ENCODE measurements at regions not wholly inside any gene's neighbourhood (a gene's known extent, or its start where the extent isn't known, plus 50 kb on each side); places are given as distances from the start of the nearest gene placed in this dataset.

- DNase-seq (ENCODE audit: low spot score) (no peak), ATAC-seq (ENCODE audit: low read depth) (no peak)
- Histone ChIP-seq H3K4me3 (ENCODE audit: severe bottlenecking) (no peak overlapping the region), H3K36me3 (ENCODE audit: low read depth) (no peaks in the 10 kb centered on the region), H3K27me3 (ENCODE audit: insufficient read depth, poor library complexity, severe bottlenecking) (no peaks in the 10 kb centered on the region), H3K9me3 (ENCODE audit: severe bottlenecking) (no peaks in the 10 kb centered on the region), H3K4me1 (ENCODE audit: insufficient read depth, poor library complexity, severe bottlenecking) (no peaks in the 10 kb centered on the region), H3K27ac (ENCODE audit: poor library complexity, severe bottlenecking) (no peak overlapping the region)
- no peak for TF ChIP-seq CTCF (IDR thresholded peaks at IDR 0.05; ENCODE audit: poor library complexity, severe bottlenecking)
Observed at GRCh38 chrY:21256820-21257219, 254.3 kb upstream of the RBMY1B start.

DNA sequence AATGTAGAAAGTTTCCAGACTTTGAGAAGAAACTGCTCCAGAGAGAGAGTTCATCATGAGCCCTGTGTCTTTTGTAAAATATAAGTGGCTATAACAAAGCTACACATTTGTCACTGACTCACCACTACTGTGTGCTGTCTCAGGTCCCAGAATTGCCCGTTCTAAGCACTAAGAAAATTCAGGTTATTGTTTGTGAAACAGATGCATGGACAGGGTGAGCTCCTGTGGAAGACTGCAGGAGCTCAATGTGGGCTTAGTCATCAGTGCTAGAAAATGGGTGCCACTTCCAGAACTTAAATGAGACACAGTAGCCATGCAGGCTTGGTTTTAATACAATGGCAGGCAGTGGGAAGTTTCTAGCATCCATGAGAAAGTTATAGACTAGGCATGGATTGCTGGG is 251.4 kb upstream of the RBMY1B start:
- Histone ChIP-seq H3K4me3 (ENCODE audit: severe bottlenecking) (no peak overlapping the region), H3K27ac (ENCODE audit: poor library complexity, severe bottlenecking) (no peak overlapping the region), H3K9me3 (ENCODE audit: severe bottlenecking) (no peaks in the 10 kb centered on the region), H3K4me1 (ENCODE audit: insufficient read depth, poor library complexity, severe bottlenecking) (no peaks in the 10 kb centered on the region), H3K36me3 (ENCODE audit: low read depth) (no peaks in the 10 kb centered on the region), H3K27me3 (ENCODE audit: insufficient read depth, poor library complexity, severe bottlenecking) (no peaks in the 10 kb centered on the region)
- DNase-seq (ENCODE audit: low spot score) (no peak), ATAC-seq (ENCODE audit: low read depth) (no peak)
- TF ChIP-seq CTCF (IDR thresholded peaks at IDR 0.05; ENCODE audit: poor library complexity, severe bottlenecking): no peak

- H3K4me3 ChIP-seq (ENCODE audit: severe bottlenecking): no peak overlapping the region
- H3K36me3 ChIP-seq (ENCODE audit: low read depth): no peaks in the 10 kb centered on the region
- DNase-seq (ENCODE audit: low spot score): no peak
- no peak overlapping the region for H3K27ac ChIP-seq (ENCODE audit: poor library complexity, severe bottlenecking)
- no peaks in the 10 kb centered on the region for H3K27me3 ChIP-seq (ENCODE audit: insufficient read depth, poor library complexity, severe bottlenecking)
- no peaks in the 10 kb centered on the region for H3K4me1 ChIP-seq (ENCODE audit: insufficient read depth, poor library complexity, severe bottlenecking)
- no peaks in the 10 kb centered on the region for H3K9me3 ChIP-seq (ENCODE audit: severe bottlenecking)
- ATAC-seq (ENCODE audit: low read depth): no peak
- peak; percentile 21 for TF ChIP-seq CTCF (IDR thresholded peaks at IDR 0.05; ENCODE audit: poor library complexity, severe bottlenecking)
Observed at GRCh38 chrY:21260325-21260724, 250.8 kb upstream of the RBMY1B start.

DNA sequence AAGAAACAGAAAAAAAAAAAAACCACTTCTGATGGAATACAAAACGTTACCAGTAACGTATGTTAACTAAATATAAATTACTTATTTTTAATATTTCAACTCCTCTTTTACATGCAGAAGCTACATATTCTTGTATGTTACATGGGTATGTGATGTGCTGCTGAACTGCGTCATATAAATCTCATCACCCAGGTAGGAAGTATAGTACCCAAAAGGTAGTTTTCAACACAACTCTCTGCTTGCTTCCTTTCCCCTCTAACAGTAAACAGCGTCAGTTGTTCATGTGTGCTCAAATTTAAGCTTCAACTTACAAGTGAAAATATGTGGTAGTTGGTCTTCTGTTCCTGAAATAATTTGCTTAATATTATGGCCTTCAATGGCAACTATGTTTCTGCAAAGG is 250.0 kb upstream of the RBMY1B start:
- DNase-seq (ENCODE audit: low spot score) (no peak), ATAC-seq (ENCODE audit: low read depth) (no peak)
- H3K4me1 ChIP-seq (ENCODE audit: insufficient read depth, poor library complexity, severe bottlenecking): no peaks in the 10 kb centered on the region
- H3K27ac ChIP-seq (ENCODE audit: poor library complexity, severe bottlenecking): no peak overlapping the region
- H3K9me3 ChIP-seq (ENCODE audit: severe bottlenecking): no peaks in the 10 kb centered on the region
- no peak overlapping the region for H3K4me3 ChIP-seq (ENCODE audit: severe bottlenecking)
- no peaks in the 10 kb centered on the region for H3K27me3 ChIP-seq (ENCODE audit: insufficient read depth, poor library complexity, severe bottlenecking)
- no peaks in the 10 kb centered on the region for H3K36me3 ChIP-seq (ENCODE audit: low read depth)
- TF ChIP-seq CTCF (IDR thresholded peaks at IDR 0.05; ENCODE audit: poor library complexity, severe bottlenecking): no peak

GRCh38 chrY:21266751-21267150 is 244.4 kb upstream of the RBMY1B start:
- DNase-seq (ENCODE audit: low spot score) (no peak), ATAC-seq (ENCODE audit: low read depth) (no peak)
- Histone ChIP-seq H3K27ac (ENCODE audit: poor library complexity, severe bottlenecking) (no peak overlapping the region), H3K9me3 (ENCODE audit: severe bottlenecking) (no peaks in the 10 kb centered on the region), H3K36me3 (ENCODE audit: low read depth) (no peaks in the 10 kb centered on the region), H3K27me3 (ENCODE audit: insufficient read depth, poor library complexity, severe bottlenecking) (no peaks in the 10 kb centered on the region), H3K4me1 (ENCODE audit: insufficient read depth, poor library complexity, severe bottlenecking) (no peaks in the 10 kb centered on the region), H3K4me3 (ENCODE audit: severe bottlenecking) (no peak overlapping the region)
- TF ChIP-seq CTCF (IDR thresholded peaks at IDR 0.05; ENCODE audit: poor library complexity, severe bottlenecking): no peak
